ENCODE measurements at regions not wholly inside any gene's neighbourhood (a gene's known extent, or its start where the extent isn't known, plus 50 kb on each side); places are given as distances from the start of the nearest gene placed in this dataset.

- TF ChIP-seq POLR2A (IDR thresholded peaks at IDR 0.05; ENCODE audit: low read depth, low read length), result no peak
- TF ChIP-seq CTCF (IDR thresholded peaks at IDR 0.05; ENCODE audit: extremely low read depth in 1 of 2, insufficient read depth in 1 of 2, low read depth in 1 of 2, low read length in 2 of 2), result no peak
Measured at GRCh38 chr4:40688446-40689095, 58.9 kb upstream of the RBM47 start.

Measured in endothelial cell of umbilical vein (primary cell).